GM23248 (cell line): ENCODE measurements at regions not wholly inside any gene's neighbourhood (a gene's known extent, or its start where the extent isn't known, plus 50 kb on each side); places are given as distances from the start of the nearest gene placed in this dataset.

ENCODE experiments used
- EZH2 ChIP-seq: fragments of 200-600 bp; sonication (generic); IDR thresholded peaks from 2 replicates; pipeline ENCODE4 v1.6.1; 2018; ENCODE audit warnings: antibody characterized with exemption, mild to moderate bottlenecking; ENCODE audit not compliant: insufficient read depth, poor library complexity, severe bottlenecking
- EZH2phosphoT487 ChIP-seq: fragments of 200-600 bp; sonication (generic); IDR thresholded peaks from 2 replicates; pipeline ENCODE4 v1.6.1; 2018; ENCODE audit warnings: antibody characterized with exemption, moderate library complexity, mild to moderate bottlenecking, low read depth; ENCODE audit not compliant: insufficient read depth

GRCh38 chrX:95629737-95630136, 1054.9 kb upstream of the DIAPH2 start:
- TF ChIP-seq EZH2 (no peak), EZH2phosphoT487 (no peak)
